Neuronal stem cell (in vitro differentiated cells): ENCODE measurements at regions not wholly inside any gene's neighbourhood (a gene's known extent, or its start where the extent isn't known, plus 50 kb on each side); places are given as distances from the start of the nearest gene placed in this dataset.

Experiments
- DNase-seq: peaks from one replicate; pipeline ENCODE4 v3.0.0-alpha.2; 2013; ENCODE audit warnings: low spot score
- H2AFZ ChIP-seq: one replicate; pipeline ENCODE4 v1.6.1; 2013; ENCODE audit warnings: mild to moderate bottlenecking, low read length, inconsistent platforms
- H2AK5ac ChIP-seq: 2 replicates; pipeline ENCODE4 v1.6.1; 2013; ENCODE audit warnings: low read depth, mild to moderate bottlenecking, inconsistent platforms, low read length, moderate library complexity, mixed read lengths
- H2BK120ac ChIP-seq: 2 replicates; pipeline ENCODE4 v1.6.1; 2013; ENCODE audit warnings: low read depth, mild to moderate bottlenecking, inconsistent platforms, low read length, moderate library complexity, mixed read lengths
- H2BK12ac ChIP-seq: one replicate; pipeline ENCODE4 v1.6.1; 2013; ENCODE audit warnings: low read length, inconsistent platforms
- H2BK15ac ChIP-seq: 2 replicates; pipeline ENCODE4 v1.6.1; 2013; ENCODE audit warnings: mild to moderate bottlenecking, low read length, inconsistent platforms, mixed read lengths
- H2BK5ac ChIP-seq: one replicate; pipeline ENCODE4 v1.6.1; 2013; ENCODE audit warnings: inconsistent platforms, mild to moderate bottlenecking, low read length, moderate library complexity
- H3K14ac ChIP-seq: one replicate; pipeline ENCODE4 v1.6.1; 2013; ENCODE audit warnings: low read length, inconsistent platforms
- H3K18ac ChIP-seq: 2 replicates; pipeline ENCODE4 v1.6.1; 2013; ENCODE audit warnings: low read length, inconsistent platforms
- H3K23ac ChIP-seq: 2 replicates; pipeline ENCODE4 v1.6.1; 2013; ENCODE audit warnings: low read depth, mild to moderate bottlenecking, mixed read lengths, low read length, inconsistent platforms; ENCODE audit not compliant: poor library complexity
- H3K27ac ChIP-seq: replicated peaks from 3 replicates; pipeline ENCODE4 v1.5.1; 2013; ENCODE audit warnings: low read length, inconsistent platforms
- H3K27me3 ChIP-seq, 3 experiments: 2 replicates each; pipeline ENCODE4 v1.6.1; 2013; ENCODE audit warnings: low read length in 3 of 3, mild to moderate bottlenecking in 2 of 3, inconsistent platforms in 1 of 3, low read depth in 1 of 3, mixed read lengths in 1 of 3, moderate library complexity in 1 of 3; ENCODE audit not compliant: control insufficient read depth in 3 of 3, insufficient read depth in 3 of 3
- H3K36me3 ChIP-seq, 2 donors: replicated peaks in 1 of 2; 2 replicates each; pipeline ENCODE4 v1.6.1; 2013; ENCODE audit warnings: low read length in 2 of 2; ENCODE audit not compliant: control insufficient read depth in 2 of 2, insufficient read depth in 2 of 2
- H3K4ac ChIP-seq: 2 replicates; pipeline ENCODE4 v1.6.1; 2013; ENCODE audit warnings: inconsistent platforms, mild to moderate bottlenecking, low read length, moderate library complexity
- H3K4me1 ChIP-seq, 2 donors: 1 replicate in 1 of 2; 2 replicates in 1 of 2; pipeline ENCODE4 v1.6.1; 2013; ENCODE audit warnings: low read length in 2 of 2, low read depth in 1 of 2; ENCODE audit not compliant: control insufficient read depth in 2 of 2, insufficient read depth in 1 of 2
- H3K4me2 ChIP-seq: one replicate; pipeline ENCODE4 v1.6.1; 2013; ENCODE audit warnings: mild to moderate bottlenecking, low read length, inconsistent platforms; ENCODE audit not compliant: insufficient read depth, poor library complexity, severe bottlenecking
- H3K4me3 ChIP-seq, 2 donors: 2 replicates each; pipeline ENCODE4 v1.5.1; 2013; ENCODE audit warnings: low read length in 2 of 2, mild to moderate bottlenecking in 2 of 2, inconsistent platforms in 1 of 2, moderate library complexity in 1 of 2
- H3K79me1 ChIP-seq: one replicate; pipeline ENCODE4 v1.6.1; 2013; ENCODE audit warnings: low read depth, mild to moderate bottlenecking, inconsistent platforms, low read length, moderate library complexity
- H3K9ac ChIP-seq: one replicate; pipeline ENCODE4 v1.6.1; 2013; ENCODE audit warnings: mild to moderate bottlenecking, low read depth, low read length, inconsistent platforms; ENCODE audit not compliant: poor library complexity
- H3K9me3 ChIP-seq, 2 donors: replicated peaks in 1 of 2; 2 replicates each; pipeline versions ENCODE3 to v1.6.1; 2013; ENCODE audit warnings: low read length in 2 of 2, mild to moderate bottlenecking in 2 of 2, inconsistent platforms in 1 of 2, low read depth in 1 of 2, mixed read lengths in 1 of 2, moderate library complexity in 1 of 2; ENCODE audit not compliant: control insufficient read depth in 2 of 2, insufficient read depth in 1 of 2
- H4K8ac ChIP-seq: one replicate; pipeline ENCODE4 v1.6.1; 2013; ENCODE audit warnings: low read depth, mild to moderate bottlenecking, inconsistent platforms, low read length, moderate library complexity
- H4K91ac ChIP-seq: one replicate; pipeline ENCODE4 v1.6.1; 2013; ENCODE audit warnings: low read length, low read depth, mild to moderate bottlenecking, inconsistent platforms; ENCODE audit not compliant: poor library complexity
- WGBS, 2 donors: extraction: QIAGEN DNeasy Blood & Tissue Kit; methylation state at CpG; one replicate each; pipeline ENCODE4 v1.1.7; 2013; ENCODE audit warnings: missing lambda C conversion rate in 2 of 2, mixed read lengths in 1 of 2; ENCODE audit not compliant: insufficient read length in 2 of 2, insufficient replicate concordance in 1 of 2; ENCODE audit errors: extremely low coverage in 2 of 2; 5-methylcytosine and 5-hydroxymethylcytosine counted together

- Histone ChIP-seq H2BK12ac (no peak overlapping the region), H3K14ac (no peak overlapping the region), H3K9me3 (no peaks in the 10 kb centered on the region), H3K36me3 (no peaks in the 10 kb centered on the region), H3K4me2 (no peak overlapping the region), H4K8ac (no peak overlapping the region), H3K9ac (no peak overlapping the region), H2BK15ac (no peak overlapping the region), H3K27me3 (peaks cover 0 to 2% (median 0%) of the 10 kb centered on the region in 3 experiments), H3K27ac (no peak overlapping the region), H4K91ac (no peak overlapping the region), H3K4me1 (peaks cover 0 to 2% of the 10 kb centered on the region in 2 donors), H2BK120ac (no peak overlapping the region), H3K4me3 (no peak overlapping the region), H2AK5ac (no peak overlapping the region), H3K23ac (no peak overlapping the region), H3K18ac (no peak overlapping the region), H2AFZ (no peak overlapping the region), H3K4ac (no peak overlapping the region), H3K79me1 (no peaks in the 10 kb centered on the region), H2BK5ac (no peak overlapping the region)
- no peak for DNase-seq
- WGBS, 2 donors = no CpG with 5 or more reads among the region's 4 CpGs
These were observed 280.9 kb upstream of the EEF2KMT start for GRCh38 chr16:5378531-5378930.

DNA sequence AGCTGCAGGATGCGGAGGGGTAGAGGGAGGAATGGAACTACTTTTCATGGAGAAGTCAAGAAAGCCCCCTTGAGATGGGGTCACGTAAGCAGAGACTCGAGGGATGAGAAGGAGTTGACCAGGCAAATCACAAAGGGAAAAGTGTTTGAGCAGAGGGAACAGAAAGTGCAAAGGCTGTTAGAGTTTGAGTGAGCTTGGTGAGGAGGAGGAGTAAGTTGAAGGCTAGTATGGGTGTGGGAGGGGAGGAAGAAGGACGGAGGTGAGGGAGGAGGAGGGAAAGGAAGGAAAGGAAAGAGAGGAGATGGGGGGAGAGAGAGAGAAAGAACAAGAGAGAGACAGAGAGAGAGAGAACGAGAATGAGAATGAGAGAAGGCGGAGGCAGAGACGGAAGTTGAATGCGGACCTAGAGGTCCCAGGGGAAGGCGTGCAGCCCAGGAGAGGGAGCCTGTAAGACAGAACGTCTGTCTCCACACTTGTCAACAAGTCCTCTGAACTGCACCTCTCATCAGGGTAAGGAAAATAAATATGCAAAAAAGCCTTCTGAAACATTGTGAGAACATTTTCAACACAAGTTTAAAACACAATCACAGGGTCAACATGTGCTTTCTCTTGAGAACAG, 279.8 kb upstream of the EEF2KMT start:
- no peak overlapping the region for H2BK120ac ChIP-seq
- H2BK5ac ChIP-seq = no peak overlapping the region
- no peak overlapping the region for H2BK15ac ChIP-seq
- peaks cover 0 to 2% (median 0%) of the 10 kb centered on the region in 3 experiments for H3K27me3 ChIP-seq
- no peak overlapping the region for H3K18ac ChIP-seq
- H3K4me2 ChIP-seq = no peak overlapping the region
- no peak overlapping the region for H3K27ac ChIP-seq
- DNase-seq = no peak
- no peaks in the 10 kb centered on the region for H3K36me3 ChIP-seq
- WGBS, 2 donors = 83% methylated on average over 1 of the region's 10 CpGs; no CpG with 5 or more reads in 1 of the 2 donors
- peaks cover 0 to 2% of the 10 kb centered on the region in 2 donors for H3K4me1 ChIP-seq
- no peak overlapping the region for H2AFZ ChIP-seq
- H2BK12ac ChIP-seq = no peak overlapping the region
- no peak overlapping the region for H3K14ac ChIP-seq
- H3K4ac ChIP-seq = no peak overlapping the region
- H4K91ac ChIP-seq = no peak overlapping the region
- no peaks in the 10 kb centered on the region for H3K9me3 ChIP-seq
- H4K8ac ChIP-seq = no peak overlapping the region
- H3K23ac ChIP-seq = no peak overlapping the region
- H2AK5ac ChIP-seq = no peak overlapping the region
- no peak overlapping the region for H3K4me3 ChIP-seq
- no peaks in the 10 kb centered on the region for H3K79me1 ChIP-seq
- no peak overlapping the region for H3K9ac ChIP-seq

- Histone ChIP-seq H3K27me3 (peaks cover 0 to 2% (median 0%) of the 10 kb centered on the region in 3 experiments), H4K8ac (no peak overlapping the region), H2BK120ac (no peak overlapping the region), H3K4me3 (no peak overlapping the region), H3K4me2 (no peak overlapping the region), H4K91ac (no peak overlapping the region), H2BK12ac (no peak overlapping the region), H3K79me1 (no peaks in the 10 kb centered on the region), H3K27ac (no peak overlapping the region), H3K9me3 (no peaks in the 10 kb centered on the region), H2AK5ac (no peak overlapping the region), H3K23ac (no peak overlapping the region), H3K18ac (no peak overlapping the region), H3K4me1 (peaks cover 0 to 2% of the 10 kb centered on the region in 2 donors), H2AFZ (no peak overlapping the region), H3K9ac (no peak overlapping the region), H3K36me3 (no peaks in the 10 kb centered on the region), H2BK15ac (no peak overlapping the region), H3K14ac (no peak overlapping the region), H3K4ac (no peak overlapping the region), H2BK5ac (no peak overlapping the region)
- no peak for DNase-seq
- WGBS, 2 donors = no CpG with 5 or more reads among the region's 4 CpGs
These were observed 276.6 kb upstream of the EEF2KMT start for GRCh38 chr16:5374184-5374583.

GRCh38 chr16:5367951-5368350, 270.4 kb upstream of the EEF2KMT start:
- Histone ChIP-seq H2AFZ (no peak overlapping the region), H3K4me1 (no peaks in the 10 kb centered on the region), H2BK5ac (no peak overlapping the region), H2BK12ac (no peak overlapping the region), H3K9me3 (no peaks in the 10 kb centered on the region), H4K8ac (no peak overlapping the region), H3K36me3 (no peaks in the 10 kb centered on the region), H3K23ac (no peak overlapping the region), H3K4me2 (no peak overlapping the region), H3K14ac (no peak overlapping the region), H4K91ac (no peak overlapping the region), H2BK120ac (no peak overlapping the region), H2BK15ac (no peak overlapping the region), H3K9ac (no peak overlapping the region), H3K18ac (no peak overlapping the region), H3K79me1 (no peaks in the 10 kb centered on the region), H3K27ac (no peak overlapping the region), H3K4me3 (no peak overlapping the region), H3K4ac (no peak overlapping the region), H2AK5ac (no peak overlapping the region), H3K27me3 (no peaks in the 10 kb centered on the region)
- DNase-seq = no peak
- WGBS, 2 donors = no CpG with 5 or more reads among the region's 7 CpGs
